NCI-H1436 treated with DMSO at 0.1 percent for 48 hours (cell line): ENCODE measurements at regions not wholly inside any gene's neighbourhood (a gene's known extent, or its start where the extent isn't known, plus 50 kb on each side); places are given as distances from the start of the nearest gene placed in this dataset.
"Not testable (repeated sequence)": the region's sequence is repeated elsewhere in the genome, so short reads cannot be mapped to it uniquely, and the experiment has no call there.

Source experiments
- DNase-seq: peaks from one replicate; lab custom pipeline; 2025; lab: John Stamatoyannopoulos, UW

DNA sequence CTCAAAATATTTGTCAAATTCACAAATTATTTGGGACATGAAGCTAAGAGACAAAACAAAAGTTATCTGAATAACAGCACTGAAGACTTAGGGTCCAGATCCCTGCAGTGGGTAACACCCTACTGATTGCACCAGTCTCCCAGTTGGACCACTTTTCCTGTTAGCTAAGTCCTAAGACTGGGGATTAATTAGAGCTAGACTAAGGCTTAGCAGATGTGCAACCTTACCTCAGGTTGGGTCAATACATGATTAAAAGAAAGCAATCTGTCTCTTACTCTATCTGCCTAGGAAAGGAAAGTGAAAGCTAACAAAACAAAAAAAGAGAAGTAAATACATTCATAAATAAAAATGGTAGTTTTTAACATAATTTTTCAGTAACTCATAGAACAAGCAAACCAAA is 737.2 kb upstream of the CHRM3 start:
- DNase-seq, result no peak

DNA sequence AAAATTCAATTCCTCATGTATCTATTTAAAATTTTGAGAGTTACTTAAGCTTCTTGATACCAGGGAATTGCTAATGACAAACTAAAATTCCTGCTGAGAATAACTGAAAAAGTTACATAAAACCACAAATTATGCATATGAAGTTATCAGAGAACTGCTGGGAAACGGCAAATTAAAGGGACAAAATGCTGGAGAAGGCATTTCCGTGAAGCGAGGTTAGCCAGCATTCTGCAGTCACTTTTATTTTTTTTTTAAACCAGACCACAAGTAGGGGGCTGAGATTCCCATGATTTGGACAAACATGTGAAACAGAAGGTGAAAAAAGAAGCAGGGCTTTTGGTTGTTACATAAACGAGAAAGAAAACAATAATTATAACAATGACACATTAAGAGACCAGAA is 737.6 kb upstream of the CHRM3 start:
- DNase-seq, result no peak

DNA sequence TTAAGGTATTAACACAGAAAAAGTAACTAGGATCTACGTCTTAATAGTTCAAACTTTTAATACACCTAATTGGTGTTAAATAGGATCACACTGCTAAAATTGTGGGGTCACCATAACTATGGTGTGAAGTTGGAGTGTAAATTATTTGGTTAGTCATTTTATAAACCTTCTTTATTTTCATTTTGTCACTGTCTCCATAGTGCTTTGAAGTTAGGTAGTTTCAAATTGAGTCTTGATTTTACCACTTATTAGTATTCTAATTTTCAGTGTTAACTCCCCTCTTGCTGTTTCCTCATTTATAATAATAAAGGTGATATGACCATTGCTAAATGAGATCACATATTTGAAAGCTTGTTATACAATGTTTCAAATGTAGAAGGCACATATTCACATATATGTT is 738.1 kb upstream of the CHRM3 start:
- no peak for DNase-seq

DNA sequence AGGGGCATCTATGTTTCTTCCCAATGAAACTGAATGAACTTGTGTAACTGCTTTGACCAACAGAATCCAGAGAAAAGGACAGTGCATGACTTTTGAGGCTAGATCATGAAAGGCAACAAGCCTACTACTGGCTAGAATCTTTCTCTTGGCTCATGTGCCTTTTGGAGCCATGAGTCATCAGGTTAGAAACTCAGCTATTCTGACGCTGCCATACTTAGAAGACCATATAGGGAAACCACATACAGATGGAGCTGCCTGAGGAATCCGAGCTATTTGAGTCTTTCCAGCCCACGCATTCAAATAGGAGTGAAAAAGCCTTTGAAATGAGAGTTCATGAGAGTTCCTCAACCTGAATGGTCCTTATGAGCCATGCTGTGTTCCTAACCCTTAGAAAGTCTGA is 738.5 kb upstream of the CHRM3 start:
- DNase-seq, result no peak

DNA sequence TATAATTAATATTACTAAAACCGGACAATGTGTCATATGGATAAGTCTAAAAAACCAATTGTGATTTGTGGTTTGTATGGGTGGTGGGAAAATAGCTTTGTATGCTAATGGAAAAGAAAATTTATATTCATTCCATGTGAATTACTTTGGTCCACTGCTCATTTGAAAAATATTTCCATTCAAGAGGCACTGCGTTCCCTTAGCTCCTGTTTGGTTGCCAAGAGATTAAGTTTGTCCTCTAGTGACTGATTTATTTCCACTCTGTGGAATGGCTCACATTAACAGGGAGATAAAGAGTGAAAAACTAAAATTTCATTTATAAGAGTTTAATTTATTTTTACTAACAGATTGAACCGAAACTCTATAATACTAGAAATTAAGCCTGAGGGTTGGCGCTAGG is 744.1 kb upstream of the CHRM3 start:
- DNase-seq, result no peak

DNA sequence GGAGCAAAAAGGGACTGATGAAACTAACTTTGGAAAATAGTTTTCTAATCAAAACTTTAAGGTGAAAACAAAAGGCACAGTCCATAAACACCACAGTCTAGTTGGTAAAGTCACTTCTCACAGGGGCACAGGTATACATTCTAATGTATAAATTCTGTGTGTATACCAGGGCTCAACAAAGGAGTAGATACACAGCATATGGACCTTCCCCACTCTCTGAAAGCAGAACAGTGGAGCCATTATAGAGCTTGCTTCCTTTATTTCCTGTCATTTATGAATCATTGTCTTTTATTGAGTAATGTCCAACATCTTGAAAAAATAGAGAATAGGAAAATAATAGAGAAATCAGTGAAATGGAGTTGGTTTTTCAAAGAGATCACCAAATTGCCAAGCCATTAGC is 746.5 kb upstream of the CHRM3 start:
- DNase-seq, result no peak

DNA sequence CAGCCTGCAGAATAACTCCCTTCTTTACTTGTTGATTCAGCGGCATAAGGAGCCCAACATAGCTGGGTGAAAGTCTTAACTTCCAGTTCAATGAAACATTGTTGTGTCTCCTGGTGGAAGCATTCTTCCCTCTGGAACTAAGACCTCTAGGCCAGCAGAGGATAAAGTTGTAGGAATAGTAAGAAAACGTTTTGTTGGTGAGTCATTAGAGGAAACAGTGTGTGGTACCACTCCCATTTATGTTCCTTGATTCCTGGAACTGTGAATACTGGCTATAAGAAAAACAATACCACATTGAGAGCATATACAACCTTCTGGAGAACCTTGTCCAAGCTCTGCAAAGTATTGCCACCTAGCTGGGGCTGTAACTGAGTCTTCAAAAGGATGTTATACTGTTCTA is 737.4 kb upstream of the ZP4 start:
- no peak for DNase-seq

DNA sequence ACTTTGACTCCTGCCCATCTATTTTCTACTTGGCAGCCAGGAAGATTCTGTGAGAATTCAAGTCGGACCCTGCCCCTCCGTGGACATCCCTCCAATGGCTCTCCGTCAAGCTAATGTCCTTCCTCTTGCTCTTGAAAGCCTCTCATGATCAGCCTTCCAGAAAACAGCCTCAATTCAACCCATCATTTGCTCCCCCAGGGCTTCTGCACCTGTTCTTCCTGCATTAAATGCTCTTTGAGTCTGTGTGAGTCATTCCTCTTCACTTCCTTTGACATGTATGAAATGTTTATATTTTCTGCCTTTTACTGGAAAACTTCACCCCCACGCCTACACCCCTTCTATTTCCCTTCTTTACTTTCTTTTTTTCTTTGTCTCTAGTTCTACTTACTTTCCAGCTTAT is 734.1 kb upstream of the ZP4 start:
- DNase-seq, result no peak

DNA sequence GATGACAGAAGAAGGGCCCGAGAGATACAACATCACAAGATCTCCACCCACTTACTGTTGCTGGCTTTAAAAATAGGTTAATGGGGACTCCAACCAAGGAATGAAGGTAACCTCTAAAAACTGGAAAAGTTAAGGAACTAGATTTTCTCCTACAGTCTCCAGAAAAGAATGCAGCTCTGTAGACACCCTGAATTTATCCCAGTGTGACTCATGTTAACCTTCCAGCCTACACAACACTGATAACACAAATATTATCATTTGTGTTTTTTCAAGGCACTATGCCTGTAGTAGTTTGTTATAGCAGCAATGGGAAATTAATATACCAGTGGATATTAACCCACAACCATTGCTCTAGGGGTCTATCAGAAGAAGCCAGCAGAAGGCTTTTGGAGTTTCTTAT is 730.7 kb upstream of the ZP4 start:
- DNase-seq, result no peak

DNA sequence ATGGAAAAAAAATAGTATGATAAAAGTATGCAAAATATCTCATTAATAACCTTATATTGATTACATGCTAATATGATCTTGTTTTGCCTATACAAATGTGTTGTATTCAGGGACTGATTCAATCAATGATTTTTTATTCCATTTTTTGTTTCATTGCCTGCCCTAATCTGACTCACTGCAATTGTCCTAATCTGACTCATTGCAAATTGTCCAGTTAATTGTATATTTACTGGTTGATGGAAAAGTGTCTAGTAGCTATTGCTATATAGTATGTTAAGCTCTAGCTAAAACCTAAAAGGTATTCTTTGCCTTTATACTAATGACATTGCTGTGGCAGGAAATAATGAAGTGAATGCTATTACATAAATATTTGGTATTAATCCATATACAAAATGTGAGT is 728.9 kb upstream of the ZP4 start:
- no peak for DNase-seq

DNA sequence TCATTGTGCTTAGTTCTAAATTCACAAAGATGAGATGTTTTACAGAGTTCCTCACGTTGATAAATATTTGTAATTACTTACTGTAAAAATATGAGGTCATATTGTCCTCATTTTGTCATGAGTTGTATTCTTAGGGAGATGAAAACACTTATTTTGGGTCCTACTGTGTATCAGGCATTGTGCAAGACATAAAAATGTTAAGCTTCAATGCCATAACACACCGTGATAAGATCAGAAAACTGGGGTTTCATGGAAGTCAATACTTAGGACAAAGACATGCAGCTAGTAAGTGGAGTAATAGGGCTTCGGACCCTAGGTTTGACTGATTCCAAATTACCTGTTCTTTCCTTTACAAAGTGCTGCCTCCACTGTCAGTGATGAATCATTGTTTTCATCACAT is 720.7 kb upstream of the ZP4 start:
- no peak for DNase-seq

DNA sequence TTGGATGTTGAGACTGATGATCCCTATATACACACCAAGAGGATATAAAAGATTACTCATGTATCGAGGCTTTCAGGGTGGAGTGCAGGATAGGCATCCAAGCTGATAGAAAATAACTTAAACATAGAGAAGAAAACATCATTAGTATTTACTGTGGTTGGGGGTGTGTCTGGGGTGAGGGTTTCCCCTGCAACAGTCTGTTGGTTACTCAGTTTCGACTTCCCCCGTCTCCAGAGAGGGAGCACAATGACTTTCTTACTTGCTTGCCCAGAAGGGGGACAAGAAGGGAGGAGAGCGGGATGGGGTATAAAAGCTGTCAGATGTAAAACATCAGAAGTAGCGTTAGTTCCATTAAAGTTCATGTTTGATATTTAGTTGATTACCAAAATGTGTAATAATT is 717.4 kb upstream of the ZP4 start:
- DNase-seq, result no peak

DNA sequence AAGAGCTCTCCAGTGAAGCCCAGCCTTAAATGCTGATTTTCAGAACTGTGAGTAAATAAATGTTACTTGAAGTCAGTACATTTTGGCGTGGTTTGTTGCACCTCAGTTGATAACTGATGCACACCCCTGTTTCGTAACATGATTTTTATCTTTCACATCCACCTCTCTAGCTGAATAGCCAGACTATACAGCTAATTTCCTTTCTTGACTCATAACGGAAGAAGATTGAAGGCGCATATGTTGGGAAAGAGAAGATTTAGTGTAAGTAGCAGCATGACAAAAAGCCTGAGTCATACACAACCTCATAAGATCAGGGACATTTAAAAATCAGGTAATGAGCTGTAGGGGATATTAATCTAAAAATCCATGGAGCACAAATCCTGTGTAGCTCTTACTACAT is 716.2 kb upstream of the ZP4 start:
- no peak for DNase-seq

DNA sequence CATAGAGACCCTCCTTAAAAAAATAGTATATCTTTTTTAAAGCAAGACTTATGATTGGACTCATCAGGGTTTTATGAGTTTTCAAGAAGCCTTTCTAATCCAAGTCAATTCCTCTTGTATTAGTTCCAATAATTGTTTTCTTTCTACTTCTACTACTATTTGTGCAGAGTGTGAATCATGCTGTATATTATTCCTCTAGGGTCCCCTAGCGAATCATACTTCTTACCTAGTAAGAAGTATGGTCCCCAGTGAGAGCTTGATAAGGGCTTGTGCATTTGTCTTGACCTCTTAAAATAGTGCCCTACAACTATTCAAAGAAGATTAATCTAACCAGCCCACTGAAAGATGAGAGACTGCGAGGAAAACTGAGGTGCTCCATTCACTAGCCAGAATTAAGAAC is 715.7 kb upstream of the ZP4 start:
- DNase-seq, result no peak

DNA sequence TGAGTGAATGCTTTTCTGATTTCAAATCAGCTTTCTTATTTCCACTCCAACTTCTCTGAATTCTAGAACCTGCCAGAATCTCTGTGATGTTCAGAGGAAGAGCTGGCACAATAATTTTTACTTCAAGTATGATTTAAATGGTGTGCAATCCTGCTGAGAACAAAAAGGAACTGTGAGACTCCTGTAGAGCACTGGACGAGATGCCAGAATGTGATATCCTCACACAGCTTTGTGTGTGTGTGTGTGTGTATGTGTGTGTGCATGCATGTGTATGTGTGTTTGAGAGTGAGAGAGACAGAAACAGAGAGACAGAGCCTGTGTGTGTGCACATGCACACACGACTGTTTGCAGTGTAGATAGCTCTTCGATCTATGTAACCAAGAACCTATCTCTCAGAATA is 713.6 kb upstream of the ZP4 start:
- DNase-seq, result no peak

DNA sequence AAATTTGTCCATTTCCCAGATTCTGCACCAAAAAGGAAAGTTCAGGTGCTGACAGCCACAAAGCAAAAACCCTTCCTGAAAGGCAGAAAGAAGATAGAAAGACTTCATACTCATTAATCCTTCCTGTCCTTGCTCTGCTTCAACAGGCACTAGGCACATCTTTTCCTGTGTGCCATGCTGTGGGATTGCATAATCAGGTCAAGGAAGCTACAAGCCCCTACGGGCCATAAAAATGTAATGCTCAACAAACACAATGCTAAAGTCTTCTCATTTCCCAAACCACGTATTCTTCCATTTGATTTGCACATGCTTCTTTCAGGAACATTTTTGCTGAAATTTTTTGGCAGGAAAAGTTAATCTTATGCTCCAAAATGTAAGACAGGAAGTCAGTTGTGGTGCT is 710.9 kb upstream of the ZP4 start:
- DNase-seq, result not testable (repeated sequence)

DNA sequence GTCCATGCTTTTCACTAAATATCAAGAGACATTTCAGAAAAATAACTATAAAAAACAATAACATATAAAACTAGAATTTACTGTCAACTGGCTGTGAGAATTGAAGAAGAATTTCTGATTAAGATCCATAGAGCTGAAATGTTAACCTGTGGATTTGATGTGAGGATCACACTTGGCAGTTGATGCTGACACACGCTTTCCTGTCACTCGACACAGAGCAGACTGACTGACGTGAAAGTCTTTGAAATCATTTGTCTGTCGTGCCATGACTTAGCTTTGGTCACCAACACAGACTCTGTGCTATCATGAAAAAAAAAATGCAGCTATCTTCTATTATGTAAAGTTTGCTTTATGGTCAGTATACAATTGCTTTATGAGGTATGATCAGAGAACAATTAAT is 706.0 kb upstream of the ZP4 start:
- DNase-seq, result no peak

DNA sequence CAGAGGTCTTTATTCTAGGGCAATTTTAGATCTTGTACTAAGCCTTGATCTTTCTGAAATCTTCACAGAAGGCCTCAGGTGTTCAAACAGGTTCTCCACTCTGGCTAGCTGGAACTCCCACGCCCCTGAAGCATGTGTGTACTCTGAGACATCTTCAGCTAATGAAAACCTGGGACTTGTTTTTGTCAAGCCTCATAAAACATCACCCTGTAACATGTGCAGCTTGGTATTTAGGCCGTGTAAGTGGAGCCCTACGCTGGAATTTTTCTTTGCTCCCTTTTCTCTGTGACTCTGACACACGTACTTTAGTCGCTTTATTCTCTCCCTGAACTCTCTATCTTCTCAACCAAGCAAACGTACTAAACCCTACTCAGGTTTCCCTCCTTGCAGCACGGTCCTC is 701.9 kb upstream of the ZP4 start:
- DNase-seq, result no peak

DNA sequence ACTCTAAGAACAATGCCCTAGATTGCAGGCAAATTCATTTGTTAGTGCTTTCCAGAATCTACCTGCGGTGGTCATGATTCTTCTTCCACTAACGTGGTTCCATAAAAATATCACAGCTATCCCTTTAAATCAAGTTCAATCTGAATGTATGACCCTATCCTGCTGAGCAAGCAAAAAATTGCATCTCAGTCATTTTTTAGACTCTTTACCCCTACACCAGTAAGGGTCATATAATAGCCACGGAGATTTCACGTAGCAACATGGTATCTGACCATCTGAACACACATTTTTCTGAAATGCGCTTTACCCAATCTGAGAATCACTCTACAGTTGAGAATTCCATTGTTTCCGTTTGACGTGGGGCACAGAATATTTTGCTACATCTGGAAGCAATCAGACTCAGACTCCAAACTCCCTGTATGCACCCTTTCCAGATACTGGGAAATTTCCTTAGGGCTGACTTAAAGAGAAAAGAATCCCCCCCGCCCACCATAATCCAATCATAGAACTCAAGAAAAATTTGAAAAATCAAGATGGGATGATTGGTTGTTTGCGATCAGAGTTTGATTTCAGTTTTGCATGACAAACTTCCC is 699.2 kb upstream of the ZP4 start:
- DNase-seq, result no peak

DNA sequence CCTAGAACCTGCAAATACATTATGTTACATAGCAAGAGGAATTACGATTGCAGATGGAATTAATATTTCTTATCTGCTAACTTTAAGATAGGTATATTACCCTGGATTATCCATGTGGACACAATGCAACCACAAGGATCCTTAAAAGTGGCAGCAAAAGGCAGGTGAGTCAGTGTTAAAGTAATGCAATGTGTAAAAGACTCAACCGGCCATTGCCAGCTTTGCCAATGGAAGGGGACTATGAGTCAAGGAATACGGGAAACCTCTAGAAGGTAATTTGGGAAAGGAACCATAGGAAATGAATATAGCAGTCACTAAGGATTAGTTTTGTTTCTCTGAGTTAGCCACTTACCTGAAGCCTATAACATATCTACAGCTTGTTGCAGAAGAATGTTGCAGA is 692.1 kb upstream of the ZP4 start:
- no peak for DNase-seq

DNA sequence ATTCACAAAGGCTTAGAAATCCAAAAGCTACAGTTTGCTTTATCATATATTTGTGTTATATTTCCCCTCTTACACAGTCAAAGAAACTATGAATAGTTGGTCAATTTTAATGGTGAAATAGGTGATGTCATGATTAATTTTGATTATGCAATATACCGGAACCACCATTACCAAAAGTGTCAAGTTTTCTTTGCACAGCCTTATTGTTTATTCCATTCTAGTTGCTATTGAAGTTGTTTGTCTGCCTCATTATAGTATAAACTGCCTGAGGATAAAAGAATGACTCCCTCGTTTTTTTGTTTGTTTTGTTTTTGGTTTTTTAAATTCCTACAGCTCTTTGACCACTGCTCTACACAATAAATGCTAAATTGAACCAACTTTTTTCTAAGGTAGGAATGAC is 690.6 kb upstream of the ZP4 start:
- no peak for DNase-seq

DNA sequence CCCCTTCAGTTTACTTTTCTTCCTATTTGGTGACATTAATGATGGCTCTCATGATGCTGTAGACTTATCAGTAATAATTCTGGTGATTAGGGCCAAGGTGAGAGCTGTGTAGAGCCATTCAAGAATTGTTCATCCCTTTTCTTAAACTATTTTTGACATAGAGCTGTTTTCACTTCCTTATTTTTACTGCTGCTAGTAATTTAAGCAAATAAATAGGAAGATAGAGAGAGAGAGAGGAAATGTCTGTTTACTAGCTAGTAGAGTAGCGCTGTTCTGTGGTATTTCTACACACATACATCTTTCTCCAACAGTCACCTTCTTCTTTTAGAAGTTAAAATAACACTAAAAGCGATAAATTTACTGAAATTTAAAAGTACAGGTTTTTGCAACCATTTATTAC is 678.0 kb upstream of the ZP4 start:
- DNase-seq, result no peak

DNA sequence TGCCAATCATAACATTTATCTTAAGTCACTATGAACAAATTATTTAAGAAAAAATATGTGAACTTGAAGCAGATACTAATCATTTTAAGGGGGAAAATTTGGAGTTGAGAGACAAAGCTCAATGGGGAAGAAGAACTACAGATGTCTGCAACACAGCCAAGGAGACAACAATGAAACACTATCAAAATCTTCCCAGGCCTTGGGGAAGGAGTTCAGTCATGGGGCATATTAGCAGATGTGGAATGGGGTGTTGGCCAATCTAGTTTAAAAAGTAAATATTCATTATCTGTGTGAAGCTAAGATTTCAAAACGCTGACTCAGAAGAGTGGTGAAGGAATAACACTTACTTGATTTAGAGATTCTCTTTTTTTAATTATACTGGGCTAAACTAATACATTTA is 671.6 kb upstream of the ZP4 start:
- DNase-seq, result no peak

DNA sequence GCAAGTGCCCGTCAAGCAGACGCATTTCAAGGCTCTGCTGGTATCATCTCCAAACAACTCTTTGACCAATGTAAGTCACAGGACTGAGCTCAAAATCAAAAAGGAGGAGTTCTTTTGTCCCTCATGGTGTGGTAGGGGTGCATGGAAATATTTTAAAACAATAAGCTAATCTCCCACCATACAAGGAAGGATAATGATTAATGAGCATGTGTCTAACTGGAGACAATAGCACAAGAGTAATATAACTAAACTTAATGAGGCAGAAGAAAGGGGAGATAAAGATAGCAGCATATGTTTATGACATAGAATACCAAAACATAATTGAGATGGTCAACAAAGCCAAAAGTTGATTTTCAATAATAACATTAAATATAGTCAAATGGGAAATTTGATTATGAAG is 668.0 kb upstream of the ZP4 start:
- no peak for DNase-seq

DNA sequence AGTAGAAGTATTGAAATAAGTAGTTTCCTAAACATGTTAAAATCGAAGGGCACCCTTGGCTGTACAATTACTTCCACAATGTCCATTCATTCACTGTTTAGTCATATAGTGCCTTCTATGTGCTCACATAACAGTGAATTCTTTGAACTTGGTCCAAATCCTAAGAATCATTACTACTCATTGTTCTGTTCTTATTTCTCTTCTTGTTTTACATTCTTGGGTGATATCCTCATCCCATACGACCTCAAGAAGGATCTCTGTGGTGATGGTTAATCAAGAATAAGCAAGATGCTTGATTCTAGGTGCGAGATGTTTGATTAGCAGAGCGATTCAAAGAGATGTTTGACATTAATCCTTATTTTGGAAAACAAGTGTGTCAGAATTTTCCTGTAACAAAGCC is 667.4 kb upstream of the ZP4 start:
- DNase-seq, result no peak
